ENCODE measurements at regions not wholly inside any gene's neighbourhood (a gene's known extent, or its start where the extent isn't known, plus 50 kb on each side); places are given as distances from the start of the nearest gene placed in this dataset.

DNA sequence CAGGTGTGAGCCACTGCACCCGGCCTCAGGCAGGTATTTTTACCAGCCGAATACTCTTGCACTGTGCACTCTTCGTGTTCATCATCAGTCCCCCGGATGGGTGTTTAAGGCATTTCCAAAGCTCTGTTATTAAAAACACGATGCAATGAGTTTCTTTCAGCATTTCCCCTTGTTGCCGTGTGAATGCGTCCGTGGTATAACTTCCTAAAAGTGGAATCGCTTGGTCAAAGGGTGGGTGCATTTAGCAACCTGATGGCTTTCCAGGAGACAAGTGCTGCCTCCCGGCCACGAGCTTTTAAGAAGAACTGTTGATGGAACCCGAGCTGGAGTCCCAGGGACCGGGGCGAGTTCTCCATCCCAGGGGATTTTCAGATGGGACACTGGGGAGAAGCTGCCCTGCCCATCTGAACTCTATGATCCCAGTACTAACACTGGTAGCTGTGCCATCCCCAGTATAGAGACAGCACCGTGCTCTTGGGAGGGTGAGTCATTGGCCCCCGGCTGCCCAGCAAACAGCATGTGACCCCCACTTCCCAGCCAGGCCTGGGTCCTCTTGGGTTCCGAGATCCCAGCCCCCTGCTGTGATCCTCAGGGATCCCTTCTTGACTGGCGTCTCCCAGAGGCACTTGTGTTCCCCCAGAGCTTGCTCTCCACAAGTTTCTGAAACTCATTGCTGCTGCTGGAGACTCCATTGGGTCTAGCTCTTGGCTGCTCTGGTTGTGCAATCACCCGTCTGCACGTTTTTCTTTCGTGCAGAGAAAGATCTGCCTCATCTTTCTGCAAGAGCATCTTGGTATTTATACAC, 169.5 kb upstream of the IER5L start:
- H3K9ac ChIP-seq (ENCODE audit: insufficient read length): no peak overlapping the region
- no peaks in the 10 kb centered on the region for H3K36me3 ChIP-seq (ENCODE audit: insufficient read depth, low read length)
- no peak overlapping the region for H3K4me3 ChIP-seq
- no peaks in the 10 kb centered on the region for H3K9me3 ChIP-seq (ENCODE audit: low read depth, low read length)
- H3K27ac ChIP-seq: peak overlapping the region; percentile 73
- TF ChIP-seq EZH2 (IDR thresholded peaks at IDR 0.05): no peak
- no peak for TF ChIP-seq POLR2AphosphoS5 (IDR thresholded peaks at IDR 0.05; ENCODE audit: borderline replicate concordance, low read depth, low read length)
- TF ChIP-seq FOXP2 (optimal IDR thresholded peaks at IDR 0.05; ENCODE audit: control extremely low read depth, extremely low read length, insufficient read depth): no peak
- DNase-seq (ENCODE audit: low read depth, low spot score): no peak

DNA sequence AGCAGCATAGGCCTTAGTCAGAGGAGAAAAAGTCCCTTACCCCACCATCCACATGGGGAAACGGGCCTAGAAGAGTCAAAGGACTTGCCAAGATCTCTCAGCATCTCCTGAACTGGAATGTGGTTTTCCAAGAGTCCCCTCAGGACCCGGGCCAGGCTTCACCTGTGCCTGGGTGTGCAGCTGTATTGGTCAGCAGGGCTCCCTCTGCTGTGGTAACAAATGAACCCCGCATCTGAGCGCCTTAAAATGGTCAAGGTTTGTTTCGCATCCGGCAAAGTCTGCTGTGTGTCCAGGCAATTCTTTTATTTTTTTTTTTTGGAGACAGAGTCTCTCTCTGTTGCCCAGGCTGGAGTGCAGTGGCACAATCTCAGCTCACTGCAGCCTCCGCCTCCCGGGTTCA, 168.0 kb upstream of the IER5L start:
- peak overlapping the region; percentile 46; the same call in 1 of the 2 replicates for H3K27ac ChIP-seq
- H3K4me3 ChIP-seq: no peak overlapping the region
- no peak overlapping the region for H3K9ac ChIP-seq (ENCODE audit: insufficient read length)
- no peaks in the 10 kb centered on the region for H3K36me3 ChIP-seq (ENCODE audit: insufficient read depth, low read length)
- DNase-seq (ENCODE audit: low read depth, low spot score): no peak
- H3K9me3 ChIP-seq (ENCODE audit: low read depth, low read length): no peaks in the 10 kb centered on the region
- no peak for TF ChIP-seq FOXP2 (optimal IDR thresholded peaks at IDR 0.05; ENCODE audit: control extremely low read depth, extremely low read length, insufficient read depth)
- no peak for TF ChIP-seq EZH2 (IDR thresholded peaks at IDR 0.05)
- TF ChIP-seq POLR2AphosphoS5 (IDR thresholded peaks at IDR 0.05; ENCODE audit: borderline replicate concordance, low read depth, low read length): no peak

DNA sequence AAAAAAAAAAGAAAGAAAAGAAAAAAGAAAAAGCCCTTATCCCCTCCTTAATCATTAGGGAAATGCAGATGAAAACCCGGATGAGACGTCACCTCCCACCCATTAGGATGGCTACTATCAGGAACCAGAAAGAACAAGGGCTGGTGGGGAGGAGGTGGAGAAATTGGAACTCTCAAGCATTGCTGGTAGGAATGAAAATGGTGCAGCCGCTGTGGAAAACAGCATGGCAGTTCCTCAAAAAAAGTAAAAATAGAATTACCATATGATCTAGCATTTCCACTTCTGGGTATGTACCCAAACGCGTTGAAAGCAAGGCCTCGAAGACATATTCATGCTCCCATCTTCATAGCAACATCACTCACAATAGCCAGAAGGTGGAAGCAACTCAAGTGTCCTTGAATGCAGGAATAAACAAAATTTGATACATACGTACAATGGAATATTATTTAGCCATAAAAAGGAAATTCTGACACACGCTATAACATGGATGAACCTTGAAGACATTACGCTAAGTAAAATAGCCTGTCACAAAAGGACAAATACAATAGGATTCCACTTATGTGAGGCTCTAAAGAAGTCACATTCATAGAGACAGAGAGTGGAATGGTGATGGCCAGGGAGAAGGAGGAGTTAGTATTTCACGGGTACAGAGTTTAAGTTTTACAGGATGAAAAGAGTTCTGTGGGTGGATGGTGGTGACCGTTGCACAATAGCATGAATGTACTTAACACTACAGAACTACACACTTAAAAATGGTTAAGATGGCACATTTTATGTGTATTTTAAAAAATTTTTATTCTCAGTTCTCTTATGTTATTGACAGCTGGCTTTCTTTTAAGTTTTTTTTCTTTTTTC, 166.8 kb upstream of the IER5L start:
- Histone ChIP-seq H3K9me3 (ENCODE audit: low read depth, low read length) (no peaks in the 10 kb centered on the region), H3K27ac (peak overlapping the region; percentile 0; the same call in 1 of the 2 replicates), H3K36me3 (ENCODE audit: insufficient read depth, low read length) (no peaks in the 10 kb centered on the region), H3K4me3 (no peak overlapping the region), H3K9ac (ENCODE audit: insufficient read length) (no peak overlapping the region)
- no peak for TF ChIP-seq EZH2 (IDR thresholded peaks at IDR 0.05)
- no peak for TF ChIP-seq FOXP2 (optimal IDR thresholded peaks at IDR 0.05; ENCODE audit: control extremely low read depth, extremely low read length, insufficient read depth)
- no peak for TF ChIP-seq POLR2AphosphoS5 (IDR thresholded peaks at IDR 0.05; ENCODE audit: borderline replicate concordance, low read depth, low read length)
- no peak for DNase-seq (ENCODE audit: low read depth, low spot score)

DNA sequence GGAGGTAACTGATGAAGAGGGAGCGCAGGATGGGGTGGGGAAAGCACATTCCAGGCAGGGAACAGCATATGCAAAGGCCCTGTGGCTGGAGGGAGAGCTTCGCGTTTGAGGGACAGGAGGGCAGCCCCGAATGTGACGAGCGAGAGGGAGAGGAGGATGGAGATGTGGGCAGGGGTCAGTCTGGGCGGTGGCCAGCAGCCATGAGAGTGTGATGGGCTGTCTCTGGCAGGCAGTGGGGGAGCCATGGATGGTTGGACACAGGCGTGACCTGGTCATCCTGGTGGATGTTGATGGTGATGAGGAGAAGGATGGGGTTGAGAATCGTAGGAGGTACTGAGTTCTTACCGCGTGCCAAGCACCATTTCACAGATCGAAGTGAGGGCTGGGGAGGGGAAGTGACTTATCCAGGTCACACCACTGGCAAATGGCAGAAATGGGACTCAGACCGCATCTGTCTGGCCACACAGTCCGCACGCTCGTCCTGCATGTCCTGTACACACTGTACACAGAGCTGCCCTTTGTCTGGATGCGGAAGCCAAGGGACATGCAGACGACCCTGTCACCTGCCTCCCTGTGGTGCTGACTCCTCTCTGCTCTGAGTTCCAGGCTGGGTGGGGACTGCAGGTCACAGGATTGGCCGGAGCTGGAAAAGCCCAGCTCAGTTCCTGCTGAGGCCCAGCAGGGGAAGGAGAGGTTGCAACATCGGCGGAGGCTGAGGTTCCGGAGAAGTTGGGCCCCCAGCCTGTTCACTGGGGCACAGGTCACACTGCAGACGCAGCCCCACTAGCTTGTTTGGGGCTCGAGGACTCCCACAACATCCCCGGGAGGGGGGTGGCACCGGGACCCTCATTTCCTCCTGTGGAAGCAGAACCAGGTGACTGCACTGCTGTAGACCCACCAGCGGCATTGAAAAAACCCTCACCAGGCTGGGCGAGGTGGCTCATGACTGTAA, 165.6 kb upstream of the IER5L start:
- no peak for DNase-seq (ENCODE audit: low read depth, low spot score)
- Histone ChIP-seq H3K9me3 (ENCODE audit: low read depth, low read length) (no peaks in the 10 kb centered on the region), H3K9ac (ENCODE audit: insufficient read length) (no peak overlapping the region), H3K4me3 (no peak overlapping the region), H3K36me3 (ENCODE audit: insufficient read depth, low read length) (no peaks in the 10 kb centered on the region), H3K27ac (no peak overlapping the region)
- TF ChIP-seq FOXP2 (optimal IDR thresholded peaks at IDR 0.05; ENCODE audit: control extremely low read depth, extremely low read length, insufficient read depth) (no peak), POLR2AphosphoS5 (IDR thresholded peaks at IDR 0.05; ENCODE audit: borderline replicate concordance, low read depth, low read length) (no peak), EZH2 (IDR thresholded peaks at IDR 0.05) (no peak)

DNA sequence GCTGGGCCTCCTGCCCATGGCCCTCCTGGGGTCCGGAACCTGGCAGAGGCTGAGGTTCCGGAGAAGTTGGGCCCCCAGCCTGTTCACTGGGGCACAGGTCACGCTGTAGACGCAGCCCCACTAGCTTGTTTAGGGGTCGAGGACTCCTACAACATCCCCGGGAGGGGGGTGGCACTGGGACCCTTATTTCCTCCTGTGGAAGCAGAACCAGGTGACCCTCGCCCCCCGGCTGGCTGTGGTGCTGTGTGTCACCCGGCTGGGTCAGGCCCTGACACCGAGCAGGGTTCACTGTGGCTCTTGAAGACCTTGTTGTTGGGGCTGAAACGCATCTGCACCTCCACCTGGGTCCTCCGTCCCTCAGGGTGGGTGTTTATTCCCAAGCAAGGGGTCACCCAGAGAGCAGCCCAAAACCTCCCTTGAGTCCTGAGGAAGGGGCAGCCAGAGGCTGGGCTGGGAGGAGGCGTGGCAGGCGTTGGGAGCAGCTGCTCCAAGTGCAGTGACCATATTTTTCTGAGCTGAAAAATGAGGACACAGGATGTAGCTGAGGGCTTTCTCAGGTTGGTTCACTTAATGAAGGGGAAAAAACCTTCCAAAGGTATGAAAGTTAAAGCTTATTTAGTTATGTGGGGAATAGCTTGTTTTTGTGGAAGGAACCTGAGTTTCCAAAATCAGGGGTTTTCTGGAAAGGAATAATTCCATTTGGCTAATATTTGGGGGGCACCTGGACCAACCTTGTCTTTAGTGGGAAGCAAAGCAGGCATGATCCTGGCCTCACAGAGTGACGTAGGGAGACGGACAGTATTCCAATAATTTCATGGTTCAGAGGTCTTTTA, 164.7 kb upstream of the IER5L start:
- no peak overlapping the region for H3K9ac ChIP-seq (ENCODE audit: insufficient read length)
- TF ChIP-seq EZH2 (IDR thresholded peaks at IDR 0.05) (no peak), POLR2AphosphoS5 (IDR thresholded peaks at IDR 0.05; ENCODE audit: borderline replicate concordance, low read depth, low read length) (no peak), FOXP2 (optimal IDR thresholded peaks at IDR 0.05; ENCODE audit: control extremely low read depth, extremely low read length, insufficient read depth) (no peak)
- no peak overlapping the region for H3K27ac ChIP-seq

DNA sequence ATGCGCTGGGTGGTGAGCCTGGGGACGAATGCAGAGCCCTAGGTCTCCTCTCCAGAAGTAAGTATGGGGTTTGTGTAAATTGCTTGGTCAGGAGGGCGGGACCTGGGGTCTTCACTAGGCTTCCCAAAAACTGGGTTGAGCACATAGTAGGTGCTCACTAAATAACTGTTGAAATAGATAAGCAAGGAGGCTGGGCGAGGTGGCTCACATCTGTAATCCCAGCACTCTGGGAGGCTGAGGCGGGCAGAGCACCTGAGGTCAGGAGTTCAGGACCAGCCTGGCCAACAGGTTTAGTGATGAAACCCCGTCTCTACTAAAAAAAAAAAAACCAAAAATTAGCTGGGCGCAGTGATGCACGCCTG, 163.9 kb upstream of the IER5L start:
- H3K4me3 ChIP-seq: no peak overlapping the region
- TF ChIP-seq FOXP2 (optimal IDR thresholded peaks at IDR 0.05; ENCODE audit: control extremely low read depth, extremely low read length, insufficient read depth) (no peak), EZH2 (IDR thresholded peaks at IDR 0.05) (no peak), POLR2AphosphoS5 (IDR thresholded peaks at IDR 0.05; ENCODE audit: borderline replicate concordance, low read depth, low read length) (no peak)
- H3K9me3 ChIP-seq (ENCODE audit: low read depth, low read length): no peaks in the 10 kb centered on the region
- no peak overlapping the region for H3K27ac ChIP-seq
- no peak overlapping the region for H3K9ac ChIP-seq (ENCODE audit: insufficient read length)
- H3K36me3 ChIP-seq (ENCODE audit: insufficient read depth, low read length): no peaks in the 10 kb centered on the region
- DNase-seq (ENCODE audit: low read depth, low spot score): no peak

More for the DNA sequence above, 164.7 kb upstream of the IER5L start:
- DNase-seq (ENCODE audit: low read depth, low spot score): no peak
- no peaks in the 10 kb centered on the region for H3K9me3 ChIP-seq (ENCODE audit: low read depth, low read length)
- no peaks in the 10 kb centered on the region for H3K36me3 ChIP-seq (ENCODE audit: insufficient read depth, low read length)
- no peak overlapping the region for H3K4me3 ChIP-seq
